Mesothelial cell of epicardium (in vitro differentiated cells): ENCODE measurements at regions not wholly inside any gene's neighbourhood (a gene's known extent, or its start where the extent isn't known, plus 50 kb on each side); places are given as distances from the start of the nearest gene placed in this dataset.
"Not testable (repeated sequence)": the region's sequence is repeated elsewhere in the genome, so short reads cannot be mapped to it uniquely, and the experiment has no call there.

Source experiments
- DNase-seq, 2 experiments: peaks; one replicate each; pipeline ENCODE4 v3.0.0; 2021; ENCODE audit warnings: low spot score in 2 of 2; ENCODE audit not compliant: unreplicated experiment in 2 of 2
- H3K27ac Mint-ChIP-seq: 2 replicates; pipeline ENCODE4 v1.8.0; 2021; ENCODE audit warnings: mixed read lengths
- H3K27me3 Mint-ChIP-seq: 2 replicates; pipeline ENCODE4 v1.8.0; 2021; ENCODE audit warnings: low read depth, mixed read lengths
- H3K36me3 Mint-ChIP-seq: 2 replicates; pipeline ENCODE4 v1.8.0; 2021; ENCODE audit warnings: mixed read lengths
- H3K4me1 Mint-ChIP-seq: 2 replicates; pipeline ENCODE4 v1.8.0; 2021; ENCODE audit warnings: mixed read lengths
- H3K4me3 Mint-ChIP-seq: 2 replicates; pipeline ENCODE4 v1.8.0; 2021; ENCODE audit warnings: mild to moderate bottlenecking, moderate library complexity, mixed read lengths
- H3K9me3 Mint-ChIP-seq: 2 replicates; pipeline ENCODE4 v1.8.0; 2021; ENCODE audit warnings: mixed read lengths
- TF ChIP-seq, protein P1 (sequence below): fragments of 200-600 bp; sonication (generic); IDR thresholded peaks from one replicate; pipeline ENCODE4 v1.5.0; 2021; ENCODE audit warnings: antibody characterized with exemption; ENCODE audit not compliant: unreplicated experiment

GRCh38 chr5:99177796-99178195 lies 249.0 kb upstream of the CHD1 start:
- no peaks in the 10 kb centered on the region for H3K36me3 Mint-ChIP-seq

GRCh38 chr5:99176186-99176585 lies 247.4 kb upstream of the CHD1 start:
- TF ChIP-seq, protein P1, sequence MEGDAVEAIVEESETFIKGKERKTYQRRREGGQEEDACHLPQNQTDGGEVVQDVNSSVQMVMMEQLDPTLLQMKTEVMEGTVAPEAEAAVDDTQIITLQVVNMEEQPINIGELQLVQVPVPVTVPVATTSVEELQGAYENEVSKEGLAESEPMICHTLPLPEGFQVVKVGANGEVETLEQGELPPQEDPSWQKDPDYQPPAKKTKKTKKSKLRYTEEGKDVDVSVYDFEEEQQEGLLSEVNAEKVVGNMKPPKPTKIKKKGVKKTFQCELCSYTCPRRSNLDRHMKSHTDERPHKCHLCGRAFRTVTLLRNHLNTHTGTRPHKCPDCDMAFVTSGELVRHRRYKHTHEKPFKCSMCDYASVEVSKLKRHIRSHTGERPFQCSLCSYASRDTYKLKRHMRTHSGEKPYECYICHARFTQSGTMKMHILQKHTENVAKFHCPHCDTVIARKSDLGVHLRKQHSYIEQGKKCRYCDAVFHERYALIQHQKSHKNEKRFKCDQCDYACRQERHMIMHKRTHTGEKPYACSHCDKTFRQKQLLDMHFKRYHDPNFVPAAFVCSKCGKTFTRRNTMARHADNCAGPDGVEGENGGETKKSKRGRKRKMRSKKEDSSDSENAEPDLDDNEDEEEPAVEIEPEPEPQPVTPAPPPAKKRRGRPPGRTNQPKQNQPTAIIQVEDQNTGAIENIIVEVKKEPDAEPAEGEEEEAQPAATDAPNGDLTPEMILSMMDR, result no peak
- peaks cover 6% of the 10 kb centered on the region for H3K27me3 Mint-ChIP-seq
- H3K9me3 Mint-ChIP-seq, result no peaks in the 10 kb centered on the region
- no peak overlapping the region for H3K27ac Mint-ChIP-seq
- no peaks in the 10 kb centered on the region for H3K4me1 Mint-ChIP-seq
- no peaks in the 10 kb centered on the region for H3K36me3 Mint-ChIP-seq
- DNase-seq, result no peak
- H3K4me3 Mint-ChIP-seq, result no peak overlapping the region

More at GRCh38 chr5:99177796-99178195, 249.0 kb upstream of the CHD1 start:
- no peak overlapping the region for H3K27ac Mint-ChIP-seq
- no peaks in the 10 kb centered on the region for H3K9me3 Mint-ChIP-seq
- peaks cover 6% of the 10 kb centered on the region for H3K27me3 Mint-ChIP-seq
- TF ChIP-seq, protein P1, result no peak
- no peak for DNase-seq
- no peak overlapping the region for H3K4me3 Mint-ChIP-seq
- no peaks in the 10 kb centered on the region for H3K4me1 Mint-ChIP-seq

GRCh38 chr5:99169309-99169708 lies 240.5 kb upstream of the CHD1 start:
- no peak for DNase-seq
- H3K4me3 Mint-ChIP-seq, result no peak overlapping the region
- no peaks in the 10 kb centered on the region for H3K36me3 Mint-ChIP-seq

DNA sequence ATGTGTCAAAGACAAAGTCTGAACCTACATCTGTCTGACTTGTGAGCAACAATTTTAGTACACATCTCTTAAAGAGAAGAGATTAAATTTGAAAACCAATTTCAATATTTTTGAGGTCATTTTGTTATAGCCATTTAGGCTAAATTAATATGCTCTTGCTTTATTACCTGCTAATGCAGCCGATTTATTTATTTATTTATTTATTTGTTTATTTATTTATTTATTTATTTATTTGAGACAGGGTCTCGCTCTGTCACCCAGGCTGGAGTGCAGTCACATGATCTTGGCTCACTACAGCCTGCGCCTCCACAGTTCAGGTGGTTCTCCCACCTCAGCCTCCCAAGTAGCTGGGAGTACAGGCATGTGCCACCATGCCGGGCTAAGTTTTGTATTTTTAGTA lies 232.7 kb upstream of the CHD1 start:
- not testable (repeated sequence) for H3K27ac Mint-ChIP-seq, H3K36me3 Mint-ChIP-seq, H3K27me3 Mint-ChIP-seq, DNase-seq, H3K4me1 Mint-ChIP-seq, H3K4me3 Mint-ChIP-seq
- H3K9me3 Mint-ChIP-seq, result peaks cover 11% of the 10 kb centered on the region

More at GRCh38 chr5:99169309-99169708, 240.5 kb upstream of the CHD1 start:
- peaks cover 5% of the 10 kb centered on the region for H3K4me1 Mint-ChIP-seq
- H3K27ac Mint-ChIP-seq, result no peak overlapping the region
- peaks cover 6% of the 10 kb centered on the region for H3K9me3 Mint-ChIP-seq
- no peaks in the 10 kb centered on the region for H3K27me3 Mint-ChIP-seq
- TF ChIP-seq, protein P1, result no peak

DNA sequence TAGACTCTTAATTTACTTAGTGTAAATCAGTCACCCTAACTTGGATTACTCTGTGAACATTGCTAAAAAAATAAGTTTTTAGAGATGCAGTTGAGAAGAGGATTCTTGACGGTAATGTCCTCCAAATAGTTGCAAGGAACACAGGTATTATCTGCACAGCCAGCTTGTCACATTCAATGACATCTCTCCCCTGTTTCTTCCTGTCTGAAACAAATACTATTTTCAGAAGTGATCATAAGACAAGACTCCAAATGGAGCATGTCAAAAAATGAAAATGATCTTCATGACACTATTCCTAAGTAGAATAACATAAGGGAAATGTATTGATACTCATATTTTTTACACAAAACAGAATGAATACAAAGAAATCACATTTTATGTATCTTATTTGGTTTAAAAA lies 227.9 kb upstream of the CHD1 start:
- TF ChIP-seq, protein P1, result no peak
- H3K27me3 Mint-ChIP-seq, result peaks cover 5% of the 10 kb centered on the region

DNA sequence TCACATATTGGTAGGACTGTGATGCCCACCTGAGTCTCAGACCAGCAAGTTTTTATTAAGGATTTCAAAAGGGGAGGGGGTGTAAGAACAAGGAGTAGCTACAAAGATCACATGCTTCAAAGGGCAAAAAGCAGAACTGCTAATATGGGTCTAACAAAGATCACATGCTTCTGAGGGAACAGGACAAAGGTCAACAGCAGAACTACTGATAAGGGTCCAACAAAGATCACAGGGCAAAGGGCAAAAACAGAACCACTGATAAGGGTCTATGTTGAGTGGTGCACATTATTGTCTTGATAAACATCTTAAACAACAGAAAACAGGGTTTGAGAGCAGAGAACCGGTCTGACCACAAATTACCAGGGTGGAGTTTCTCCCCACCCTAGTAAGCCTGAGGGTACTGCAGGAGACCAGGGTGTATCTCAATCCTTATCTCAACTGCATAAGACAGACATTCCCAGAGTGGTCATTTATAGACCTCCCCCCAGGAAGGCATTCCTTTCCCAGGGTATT lies 214.5 kb upstream of the CHD1 start:
- H3K4me3 Mint-ChIP-seq, H3K36me3 Mint-ChIP-seq, DNase-seq, H3K27ac Mint-ChIP-seq, H3K4me1 Mint-ChIP-seq, H3K27me3 Mint-ChIP-seq: not testable (repeated sequence)
- peaks cover 37% of the 10 kb centered on the region for H3K9me3 Mint-ChIP-seq

More for the DNA sequence above, 227.9 kb upstream of the CHD1 start:
- no peak for DNase-seq
- Mint-ChIP-seq H3K9me3 (no peaks in the 10 kb centered on the region), H3K27ac (no peak overlapping the region), H3K36me3 (no peaks in the 10 kb centered on the region), H3K4me3 (no peak overlapping the region), H3K4me1 (no peaks in the 10 kb centered on the region)

DNA sequence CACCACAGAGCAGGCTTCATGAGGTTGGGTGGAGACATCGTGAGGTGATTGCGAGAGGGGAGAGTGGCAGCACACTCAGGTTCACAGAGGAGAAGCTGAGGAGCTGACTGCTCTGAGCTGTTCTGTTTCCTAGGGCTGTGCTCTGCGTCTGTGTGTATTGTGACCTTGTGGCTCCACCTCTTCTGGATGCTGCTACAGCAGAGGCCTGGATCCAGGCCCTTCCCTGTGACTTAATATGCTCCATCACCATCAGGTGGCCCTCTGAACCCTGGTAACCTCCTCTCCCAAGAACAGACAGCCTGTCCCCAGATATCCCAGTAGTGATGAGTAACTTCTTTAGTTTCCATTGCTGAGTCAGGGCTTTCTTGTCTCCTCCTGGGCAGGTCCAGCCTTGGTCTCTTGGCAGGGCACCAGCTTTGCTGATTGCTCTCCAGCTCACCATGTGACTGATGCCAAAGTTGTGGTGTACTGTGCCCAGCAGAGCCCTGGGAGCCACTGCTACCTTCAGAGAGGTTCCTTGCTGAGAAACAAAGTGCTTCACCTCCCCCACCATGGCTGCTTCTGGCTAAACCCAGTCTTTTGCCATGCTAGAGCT lies 212.8 kb upstream of the CHD1 start:
- H3K27me3 Mint-ChIP-seq, result no peaks in the 10 kb centered on the region
- DNase-seq, result no peak
- TF ChIP-seq, protein P1, result no peak
- no peak overlapping the region for H3K4me3 Mint-ChIP-seq
- H3K36me3 Mint-ChIP-seq, result no peaks in the 10 kb centered on the region
- no peak overlapping the region for H3K27ac Mint-ChIP-seq
- H3K4me1 Mint-ChIP-seq, result no peaks in the 10 kb centered on the region
- H3K9me3 Mint-ChIP-seq, result peaks cover 27% of the 10 kb centered on the region
